ENCODE measurements at regions not wholly inside any gene's neighbourhood (a gene's known extent, or its start where the extent isn't known, plus 50 kb on each side); places are given as distances from the start of the nearest gene placed in this dataset.
A peak's percentile ranks its signal among the peaks of the same experiment; 100 is the strongest.

DNA sequence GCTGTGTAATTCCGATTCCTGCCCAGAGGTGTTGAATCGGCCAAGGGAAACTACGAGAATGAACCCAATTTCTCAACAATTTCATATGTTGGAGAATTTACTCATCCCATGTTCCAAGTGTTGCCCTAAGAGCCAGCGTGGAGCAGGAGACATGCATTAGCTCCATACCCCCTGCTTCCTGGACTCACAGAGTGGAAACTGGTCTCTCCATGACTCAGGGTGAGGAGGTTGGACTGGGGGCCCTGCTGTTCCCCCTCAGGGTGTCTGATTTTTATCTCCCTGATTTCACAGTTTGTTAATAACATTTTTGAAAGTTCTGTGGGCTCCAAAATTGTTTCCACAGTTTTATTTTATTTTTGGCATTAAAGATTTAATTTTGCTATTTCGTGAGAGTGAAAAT, 183.0 kb upstream of the SFRP2 start:
- WGBS, 3 donors: 88 to 93% (median 89%) methylated on average over 5 of the region's 5 CpGs
- H3K27ac ChIP-seq (ENCODE audit: low read depth in 1 of 3, low read length in 2 of 3): no peak overlapping the region
- H3K27me3 ChIP-seq (ENCODE audit: control insufficient read depth in 3 of 3, insufficient read depth in 3 of 3, low read length in 3 of 3): no peaks in the 10 kb centered on the region
- no peaks in the 10 kb centered on the region for H3K4me1 ChIP-seq (ENCODE audit: control insufficient read depth in 3 of 3, insufficient read depth in 2 of 3, low read depth in 1 of 3, low read length in 2 of 3)
- no peak overlapping the region for H3K4me3 ChIP-seq (ENCODE audit: low read depth in 1 of 3, low read length in 3 of 3)
- H3K36me3 ChIP-seq (ENCODE audit: control insufficient read depth in 3 of 3, insufficient read depth in 2 of 3, low read depth in 1 of 3, low read length in 3 of 3): no peaks in the 10 kb centered on the region
- no peak for FAIRE-seq
- DNase-seq: no peak
- H3K9me3 ChIP-seq (ENCODE audit: control insufficient read depth in 2 of 2, insufficient read depth in 1 of 2, low read depth in 1 of 2, low read length in 1 of 2): peaks cover 0 to 11% of the 10 kb centered on the region in 2 donors

DNA sequence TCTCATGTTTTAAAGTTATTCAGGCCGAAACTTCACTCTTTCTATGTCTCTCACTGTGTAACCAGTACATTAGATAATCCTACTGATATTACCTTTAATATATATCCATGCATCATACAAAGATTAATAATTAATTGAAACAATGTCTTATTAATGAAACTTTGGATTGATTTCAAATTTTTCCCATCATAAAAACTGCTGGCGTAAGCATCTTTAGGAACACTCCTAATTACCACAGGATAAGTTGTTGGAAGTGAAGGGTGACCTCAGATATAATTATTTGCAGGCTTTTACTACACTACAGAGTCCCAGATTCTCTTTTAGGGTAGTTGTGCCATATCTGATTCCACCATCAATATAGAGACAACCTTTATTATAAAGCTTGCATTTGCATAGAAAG, 181.3 kb upstream of the SFRP2 start:
- peaks cover 0 to 11% of the 10 kb centered on the region in 2 donors for H3K9me3 ChIP-seq (ENCODE audit: control insufficient read depth in 2 of 2, insufficient read depth in 1 of 2, low read depth in 1 of 2, low read length in 1 of 2)
- no peak for FAIRE-seq
- no peaks in the 10 kb centered on the region for H3K4me1 ChIP-seq (ENCODE audit: control insufficient read depth in 3 of 3, insufficient read depth in 2 of 3, low read depth in 1 of 3, low read length in 2 of 3)
- H3K4me3 ChIP-seq (ENCODE audit: low read depth in 1 of 3, low read length in 3 of 3): no peak overlapping the region
- H3K36me3 ChIP-seq (ENCODE audit: control insufficient read depth in 3 of 3, insufficient read depth in 2 of 3, low read depth in 1 of 3, low read length in 3 of 3): no peaks in the 10 kb centered on the region
- no peaks in the 10 kb centered on the region for H3K27me3 ChIP-seq (ENCODE audit: control insufficient read depth in 3 of 3, insufficient read depth in 3 of 3, low read length in 3 of 3)
- 18 to 65% (median 29%) methylated on average over 2 of the region's 2 CpGs for WGBS, 3 donors
- H3K27ac ChIP-seq (ENCODE audit: low read depth in 1 of 3, low read length in 2 of 3): no peak overlapping the region
- peak in 1 of 2 donors; percentile 38 for DNase-seq

DNA sequence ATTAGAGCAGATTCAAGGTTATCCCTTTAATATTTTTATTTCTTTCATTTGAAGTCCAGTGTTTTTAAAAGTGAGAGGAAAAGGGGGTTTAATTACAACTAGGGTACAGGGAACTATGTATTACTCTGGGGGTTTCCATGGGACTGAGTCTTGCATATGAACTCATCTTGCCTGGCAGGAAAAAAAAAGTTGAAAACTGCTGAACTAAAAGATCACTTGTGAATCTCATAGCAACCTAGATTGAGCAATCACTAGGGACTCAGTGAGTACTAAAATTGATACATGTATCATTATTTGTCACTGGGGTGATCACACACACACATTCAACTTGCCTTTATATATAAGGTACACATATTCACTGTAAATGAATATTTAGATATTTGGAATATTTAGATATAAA, 180.7 kb upstream of the SFRP2 start:
- FAIRE-seq (no peak), DNase-seq (no peak)
- H3K27me3 ChIP-seq (ENCODE audit: control insufficient read depth in 3 of 3, insufficient read depth in 3 of 3, low read length in 3 of 3): no peaks in the 10 kb centered on the region
- H3K4me3 ChIP-seq (ENCODE audit: low read depth in 1 of 3, low read length in 3 of 3): no peak overlapping the region
- H3K9me3 ChIP-seq (ENCODE audit: control insufficient read depth in 2 of 2, insufficient read depth in 1 of 2, low read depth in 1 of 2, low read length in 1 of 2): peaks cover 0 to 6% of the 10 kb centered on the region in 2 donors
- H3K36me3 ChIP-seq (ENCODE audit: control insufficient read depth in 3 of 3, insufficient read depth in 2 of 3, low read depth in 1 of 3, low read length in 3 of 3): no peaks in the 10 kb centered on the region
- H3K4me1 ChIP-seq (ENCODE audit: control insufficient read depth in 3 of 3, insufficient read depth in 2 of 3, low read depth in 1 of 3, low read length in 2 of 3): no peaks in the 10 kb centered on the region
- no peak overlapping the region for H3K27ac ChIP-seq (ENCODE audit: low read depth in 1 of 3, low read length in 2 of 3)

- FAIRE-seq (no peak), DNase-seq (no peak)
- H3K4me3 ChIP-seq (ENCODE audit: low read depth in 1 of 3, low read length in 3 of 3): no peak overlapping the region
Observed at GRCh38 chr4:153966641-153967040, 177.8 kb upstream of the SFRP2 start.

DNA sequence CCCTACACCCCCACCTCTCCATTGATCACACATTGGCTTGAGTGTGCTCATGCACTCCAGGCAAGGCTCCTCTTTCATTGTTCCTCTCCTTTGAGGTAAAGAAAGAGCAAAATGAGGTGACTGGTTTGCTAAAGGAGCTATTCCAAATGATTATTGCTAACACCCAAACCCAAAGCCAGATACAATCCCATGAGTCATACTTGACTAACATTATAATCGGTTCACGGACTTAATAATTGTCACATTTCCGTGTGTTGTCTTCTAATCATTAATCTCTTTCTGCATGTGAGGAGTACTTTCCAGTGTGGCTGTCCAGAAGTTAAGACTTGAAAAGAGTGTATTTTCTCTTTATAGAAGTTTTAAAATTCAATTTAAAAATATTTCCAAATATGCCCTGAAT, 174.3 kb upstream of the SFRP2 start:
- FAIRE-seq (peak; percentile 61), DNase-seq (peak in 1 of 2 donors; percentile 65)
- 20 to 57% (median 37%) methylated on average over 3 of the region's 3 CpGs for WGBS, 3 donors
- Histone ChIP-seq H3K9me3 (ENCODE audit: control insufficient read depth in 2 of 2, insufficient read depth in 1 of 2, low read depth in 1 of 2, low read length in 1 of 2) (no peaks in the 10 kb centered on the region), H3K27ac (ENCODE audit: low read depth in 1 of 3, low read length in 2 of 3) (no peak overlapping the region), H3K4me1 (ENCODE audit: control insufficient read depth in 3 of 3, insufficient read depth in 2 of 3, low read depth in 1 of 3, low read length in 2 of 3) (peaks cover 0 to 4% (median 0%) of the 10 kb centered on the region in 3 donors), H3K4me3 (ENCODE audit: low read depth in 1 of 3, low read length in 3 of 3) (no peak overlapping the region), H3K27me3 (ENCODE audit: control insufficient read depth in 3 of 3, insufficient read depth in 3 of 3, low read length in 3 of 3) (no peaks in the 10 kb centered on the region), H3K36me3 (ENCODE audit: control insufficient read depth in 3 of 3, insufficient read depth in 2 of 3, low read depth in 1 of 3, low read length in 3 of 3) (no peaks in the 10 kb centered on the region)

More at GRCh38 chr4:153966641-153967040, 177.8 kb upstream of the SFRP2 start:
- Histone ChIP-seq H3K4me1 (ENCODE audit: control insufficient read depth in 3 of 3, insufficient read depth in 2 of 3, low read depth in 1 of 3, low read length in 2 of 3) (peaks cover 0 to 4% (median 0%) of the 10 kb centered on the region in 3 donors), H3K36me3 (ENCODE audit: control insufficient read depth in 3 of 3, insufficient read depth in 2 of 3, low read depth in 1 of 3, low read length in 3 of 3) (no peaks in the 10 kb centered on the region), H3K27ac (ENCODE audit: low read depth in 1 of 3, low read length in 2 of 3) (no peak overlapping the region), H3K27me3 (ENCODE audit: control insufficient read depth in 3 of 3, insufficient read depth in 3 of 3, low read length in 3 of 3) (no peaks in the 10 kb centered on the region), H3K9me3 (ENCODE audit: control insufficient read depth in 2 of 2, insufficient read depth in 1 of 2, low read depth in 1 of 2, low read length in 1 of 2) (no peaks in the 10 kb centered on the region)

DNA sequence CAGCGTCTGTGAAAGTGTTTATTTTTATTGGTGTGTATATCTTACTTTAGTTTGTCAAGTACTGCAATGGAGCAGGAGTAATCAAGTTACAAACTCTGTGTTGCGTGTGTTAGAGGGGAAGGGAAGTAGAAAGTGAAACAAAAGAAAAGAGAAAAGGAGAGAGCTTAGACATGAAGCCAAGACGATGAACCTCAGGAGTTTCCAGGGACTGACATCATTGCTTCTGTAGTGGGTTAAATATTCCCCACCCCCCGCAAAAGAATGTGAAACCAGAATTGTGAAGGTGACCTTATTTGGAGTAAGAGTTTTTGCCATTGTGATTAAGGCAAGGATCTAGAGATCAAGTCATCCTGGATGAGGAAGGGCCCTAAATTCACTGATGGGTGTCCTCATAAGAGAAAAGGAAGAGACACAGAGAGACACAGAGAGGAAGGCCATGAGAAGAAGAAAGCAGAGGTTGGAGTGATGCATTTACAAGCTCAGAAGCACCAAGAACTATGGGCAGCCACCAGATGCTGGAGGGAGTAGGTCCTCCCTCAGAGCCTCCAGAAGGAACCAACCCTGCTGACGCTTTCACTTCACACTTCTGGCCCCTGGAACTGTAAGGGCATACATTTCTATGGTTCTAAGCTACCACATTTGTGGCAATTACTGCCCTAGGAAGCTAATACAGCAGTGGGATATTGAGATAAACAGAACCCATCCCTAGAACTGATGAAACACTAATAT, 173.6 kb upstream of the SFRP2 start:
- FAIRE-seq (no peak), DNase-seq (no peak)
- H3K9me3 ChIP-seq (ENCODE audit: control insufficient read depth in 2 of 2, insufficient read depth in 1 of 2, low read depth in 1 of 2, low read length in 1 of 2): no peaks in the 10 kb centered on the region
- 47 to 81% (median 66%) methylated on average over 5 of the region's 5 CpGs for WGBS, 3 donors
- no peaks in the 10 kb centered on the region for H3K27me3 ChIP-seq (ENCODE audit: control insufficient read depth in 3 of 3, insufficient read depth in 3 of 3, low read length in 3 of 3)
- H3K4me3 ChIP-seq (ENCODE audit: low read depth in 1 of 3, low read length in 3 of 3): no peak overlapping the region
- H3K27ac ChIP-seq (ENCODE audit: low read depth in 1 of 3, low read length in 2 of 3): peak overlapping the region in 1 of 3 donors; percentile 20
- no peaks in the 10 kb centered on the region for H3K36me3 ChIP-seq (ENCODE audit: control insufficient read depth in 3 of 3, insufficient read depth in 2 of 3, low read depth in 1 of 3, low read length in 3 of 3)
- peaks cover 0 to 4% (median 0%) of the 10 kb centered on the region in 3 donors for H3K4me1 ChIP-seq (ENCODE audit: control insufficient read depth in 3 of 3, insufficient read depth in 2 of 3, low read depth in 1 of 3, low read length in 2 of 3)

GRCh38 chr4:153955327-153955726, 166.4 kb upstream of the SFRP2 start:
- Histone ChIP-seq H3K36me3 (ENCODE audit: control insufficient read depth in 3 of 3, insufficient read depth in 2 of 3, low read depth in 1 of 3, low read length in 3 of 3) (no peaks in the 10 kb centered on the region), H3K4me1 (ENCODE audit: control insufficient read depth in 3 of 3, insufficient read depth in 2 of 3, low read depth in 1 of 3, low read length in 2 of 3) (no peaks in the 10 kb centered on the region), H3K4me3 (ENCODE audit: low read depth in 1 of 3, low read length in 3 of 3) (no peak overlapping the region), H3K9me3 (ENCODE audit: control insufficient read depth in 2 of 2, insufficient read depth in 1 of 2, low read depth in 1 of 2, low read length in 1 of 2) (no peaks in the 10 kb centered on the region), H3K27ac (ENCODE audit: low read depth in 1 of 3, low read length in 2 of 3) (no peak overlapping the region), H3K27me3 (ENCODE audit: control insufficient read depth in 3 of 3, insufficient read depth in 3 of 3, low read length in 3 of 3) (no peaks in the 10 kb centered on the region)
- 88 to 93% (median 91%) methylated on average over 5 of the region's 5 CpGs for WGBS, 3 donors
- DNase-seq (no peak), FAIRE-seq (no peak)

DNA sequence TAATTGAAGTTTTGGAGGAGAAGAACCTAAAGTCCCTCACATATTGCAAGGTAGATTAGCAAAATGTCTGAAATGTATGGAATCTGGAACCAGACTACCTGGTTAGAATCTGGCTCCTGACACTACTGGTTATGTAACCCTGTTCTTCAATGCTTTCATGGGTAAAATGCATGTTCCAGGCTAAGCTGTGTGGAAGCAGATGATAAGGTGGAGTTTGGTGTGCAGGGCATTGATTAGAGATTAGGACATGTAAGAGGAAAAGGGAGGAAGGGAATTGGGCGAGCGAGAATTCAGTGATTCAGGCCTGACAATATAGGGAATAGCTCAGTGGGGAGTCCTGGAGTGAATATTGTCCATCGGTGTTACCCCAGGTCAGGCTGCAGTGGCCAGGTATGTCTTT, 165.8 kb upstream of the SFRP2 start:
- Histone ChIP-seq H3K27ac (ENCODE audit: low read depth in 1 of 3, low read length in 2 of 3) (no peak overlapping the region), H3K27me3 (ENCODE audit: control insufficient read depth in 3 of 3, insufficient read depth in 3 of 3, low read length in 3 of 3) (no peaks in the 10 kb centered on the region), H3K4me1 (ENCODE audit: control insufficient read depth in 3 of 3, insufficient read depth in 2 of 3, low read depth in 1 of 3, low read length in 2 of 3) (no peaks in the 10 kb centered on the region), H3K4me3 (ENCODE audit: low read depth in 1 of 3, low read length in 3 of 3) (no peak overlapping the region), H3K9me3 (ENCODE audit: control insufficient read depth in 2 of 2, insufficient read depth in 1 of 2, low read depth in 1 of 2, low read length in 1 of 2) (no peaks in the 10 kb centered on the region), H3K36me3 (ENCODE audit: control insufficient read depth in 3 of 3, insufficient read depth in 2 of 3, low read depth in 1 of 3, low read length in 3 of 3) (no peaks in the 10 kb centered on the region)
- no peak for FAIRE-seq
- no peak for DNase-seq
- WGBS, 3 donors: 93 to 100% (median 98%) methylated on average over 3 of the region's 3 CpGs

All from small intestine (tissue), 7 donors.